SK-N-SH (cell line): ENCODE measurements at regions not wholly inside any gene's neighbourhood (a gene's known extent, or its start where the extent isn't known, plus 50 kb on each side); places are given as distances from the start of the nearest gene placed in this dataset.

Source experiments
- CTCF ChIA-PET: fragments of 300-600, 350-600 bp; formaldehyde crosslinking; extraction: SDS; loops from one replicate; lab custom pipeline; 2021; lab: Yijun Ruan, JAX
- POLR2A ChIA-PET: fragments of 350-600 bp; sonication (Branson Sonifier 250); formaldehyde crosslinking; extraction: SDS; loops from one replicate; lab custom pipeline; 2020; ENCODE audit warnings: antibody characterized with exemption, inconsistent platforms; lab: Yijun Ruan, JAX
- DNase-seq: peaks from one replicate; pipeline ENCODE4 v3.0.0; 2012
- H2AFZ ChIP-seq: fragments of 200-600 bp; sonication (generic); 2 replicates; pipeline ENCODE4 v1.8.1; 2016; ENCODE audit warnings: antibody characterized with exemption, mild to moderate bottlenecking, low read depth
- H3F3A ChIP-seq: fragments of 200-600 bp; sonication (generic); replicated peaks from 2 replicates; pipeline ENCODE3; 2016; ENCODE audit warnings: antibody characterized with exemption, mild to moderate bottlenecking; ENCODE audit not compliant: insufficient read depth
- H3K27ac ChIP-seq, 2 experiments: fragments of 200-500 bp in 1 of 2; fragments of 200-600 bp in 1 of 2; sonication (Bioruptor generic) in 1 of 2; sonication (generic), shearing (Covaris generic) in 1 of 2; 2 replicates each; pipeline versions ENCODE4 v1.5.1 to v1.6.1; 2014 to 2016; ENCODE audit warnings: low read depth in 2 of 2, inconsistent platforms in 1 of 2, low read length in 1 of 2, mild to moderate bottlenecking in 1 of 2, mixed read lengths in 1 of 2
- H3K27me3 ChIP-seq: fragments of 200-600 bp; sonication (generic), shearing (Covaris generic); 2 replicates; pipeline ENCODE4 v1.6.1; 2016; ENCODE audit warnings: mixed run types; ENCODE audit not compliant: insufficient read depth
- H3K36me3 ChIP-seq, 2 experiments: fragments of 200-500 bp in 1 of 2; fragments of 200-600 bp in 1 of 2; sonication (Bioruptor generic) in 1 of 2; sonication (generic) in 1 of 2; replicated peaks in 1 of 2; 2 replicates each; pipeline versions ENCODE3 to v1.5.1; 2014 to 2016; ENCODE audit warnings: low read length in 1 of 2, mild to moderate bottlenecking in 1 of 2; ENCODE audit not compliant: insufficient read depth in 2 of 2, control insufficient read depth in 1 of 2
- H3K4me1 ChIP-seq, 2 experiments: fragments of 200-500 bp in 1 of 2; fragments of 200-600 bp in 1 of 2; sonication (Bioruptor generic) in 1 of 2; sonication (generic), shearing (Covaris generic) in 1 of 2; 2 replicates each; pipeline versions ENCODE4 v1.5.1 to v1.6.1; 2014 to 2016; ENCODE audit warnings: low read depth in 1 of 2, low read length in 1 of 2, mixed run types in 1 of 2; ENCODE audit not compliant: insufficient read depth in 2 of 2, control insufficient read depth in 1 of 2
- H3K4me2 ChIP-seq: fragments of 200-600 bp; sonication (generic), shearing (Covaris generic); 2 replicates; pipeline ENCODE4 v1.6.1; 2017; ENCODE audit warnings: mixed run types
- H3K4me3 ChIP-seq, 2 experiments: fragments of 200-500 bp in 1 of 2; fragments of 200-600 bp in 1 of 2; sonication (Bioruptor generic) in 1 of 2; sonication (generic), shearing (Covaris generic) in 1 of 2; 2 replicates each; pipeline versions ENCODE4 v1.5.1 to v1.8.1; 2014 to 2016; ENCODE audit warnings: low read depth in 2 of 2, inconsistent platforms in 1 of 2, low read length in 1 of 2, mild to moderate bottlenecking in 1 of 2, mixed read lengths in 1 of 2, moderate library complexity in 1 of 2
- H3K79me2 ChIP-seq: fragments of 200-600 bp; sonication (generic); 2 replicates; pipeline ENCODE4 v1.8.1; 2017; ENCODE audit warnings: mild to moderate bottlenecking; ENCODE audit not compliant: insufficient read depth
- H3K9ac ChIP-seq: fragments of 200-600 bp; sonication (generic); 2 replicates; pipeline ENCODE4 v1.6.1; 2017; ENCODE audit warnings: mixed run types
- H3K9me2 ChIP-seq: fragments of 200-600 bp; sonication (generic); 2 replicates; pipeline ENCODE4 v1.6.1; 2017; ENCODE audit warnings: mixed run types
- H3K9me3 ChIP-seq: fragments of 200-600 bp; sonication (generic); 2 replicates; pipeline ENCODE4 v1.6.1; 2017; ENCODE audit warnings: mixed run types, mild to moderate bottlenecking, moderate library complexity
- H4K20me1 ChIP-seq: fragments of 200-600 bp; sonication (generic); 2 replicates; pipeline ENCODE4 v1.6.1; 2017; ENCODE audit warnings: mild to moderate bottlenecking, mixed run types; ENCODE audit not compliant: insufficient read depth
- CHD2 ChIP-seq: fragments of 150-350 bp; IDR thresholded peaks from 2 replicates; pipeline ENCODE4 v1.6.1; 2018; ENCODE audit warnings: low read length; ENCODE audit not compliant: partially characterized antibody
- ELF1 ChIP-seq: IDR thresholded peaks from 2 replicates; pipeline ENCODE4 v1.4.0; 2012
- EP300 ChIP-seq, 2 experiments: IDR thresholded peaks; 2 replicates each; pipeline versions ENCODE4 v1.4.0 to v1.6.1; 2012; ENCODE audit warnings: borderline replicate concordance in 1 of 2, low read depth in 1 of 2, low read length in 1 of 2
- FOSL2 ChIP-seq: IDR thresholded peaks from 2 replicates; pipeline ENCODE4 v1.4.0; 2012; ENCODE audit warnings: low read depth, mild to moderate bottlenecking, moderate library complexity, borderline replicate concordance
- FOXM1 ChIP-seq: IDR thresholded peaks from 2 replicates; pipeline ENCODE4 v1.4.0; 2012; ENCODE audit warnings: low read depth, mild to moderate bottlenecking
- JUND ChIP-seq: IDR thresholded peaks from 2 replicates; pipeline ENCODE4 v1.4.0; 2012
- MEF2A ChIP-seq: IDR thresholded peaks from 2 replicates; pipeline ENCODE4 v1.4.0; 2012; ENCODE audit warnings: low read depth, borderline replicate concordance
- MXI1 ChIP-seq: IDR thresholded peaks from 2 replicates; pipeline ENCODE4 v1.6.1; 2012; ENCODE audit warnings: mild to moderate bottlenecking, low read depth, low read length, improper control_type of control experiment
- RAD21 ChIP-seq: IDR thresholded peaks from 2 replicates; pipeline ENCODE4 v1.6.1; 2012; ENCODE audit warnings: mild to moderate bottlenecking, low read length
- RFX5 ChIP-seq: IDR thresholded peaks from 2 replicates; pipeline ENCODE4 v1.6.1; 2012; ENCODE audit warnings: mild to moderate bottlenecking, improper control_type of control experiment, low read length
- RXRA ChIP-seq: IDR thresholded peaks from 2 replicates; pipeline ENCODE4 v1.4.0; 2012; ENCODE audit warnings: low read depth, mild to moderate bottlenecking, borderline replicate concordance
- SIN3A ChIP-seq: IDR thresholded peaks from 2 replicates; pipeline ENCODE4 v1.6.1; 2012; ENCODE audit warnings: low read depth, mild to moderate bottlenecking, low read length, moderate library complexity, borderline replicate concordance
- TCF12 ChIP-seq: IDR thresholded peaks from 2 replicates; pipeline ENCODE4 v1.4.0; 2012
- YY1 ChIP-seq: IDR thresholded peaks from 2 replicates; pipeline ENCODE4 v1.4.0; 2012; ENCODE audit warnings: low read depth, mild to moderate bottlenecking
- WGBS: methylation state at CpG from one replicate; pipeline ENCODE4 v1.1.6; 2017; ENCODE audit warnings: low lambda C conversion rate; 5-methylcytosine and 5-hydroxymethylcytosine counted together
- TF ChIP-seq, protein P1 (sequence below): fragments of 150-350 bp; IDR thresholded peaks from 2 replicates; pipeline ENCODE4 v1.6.1; 2016; ENCODE audit warnings: mild to moderate bottlenecking, low read depth, low read length
- TF ChIP-seq, protein P2 (sequence below): fragments of 200-600 bp; sonication (generic); IDR thresholded peaks from 2 replicates; pipeline ENCODE4 v1.6.1; 2017; ENCODE audit warnings: antibody characterized with exemption, mild to moderate bottlenecking, moderate library complexity

DNA sequence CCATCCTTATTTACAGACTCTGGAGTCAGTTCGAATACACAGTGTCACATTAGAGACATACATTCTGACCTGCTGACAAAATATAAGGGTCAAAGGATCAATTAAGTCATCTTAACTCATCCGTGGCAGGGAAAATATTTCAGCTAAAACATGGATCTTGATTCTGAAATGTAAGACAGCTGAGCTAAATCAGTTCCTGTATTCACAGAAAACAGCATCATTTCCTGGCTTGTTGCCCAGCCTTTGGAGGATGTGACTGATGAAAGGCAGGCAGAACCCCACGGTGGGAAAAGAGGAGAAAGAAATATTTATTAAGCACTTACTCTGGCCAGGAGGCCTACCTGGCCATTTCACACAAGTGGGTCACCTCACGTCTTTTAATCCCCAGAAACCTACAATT, 101.9 kb downstream of the GAS2L3 start (continued):
- TF ChIP-seq CHD2 = no peak
- TF ChIP-seq YY1 = no peak
- no peak for TF ChIP-seq SIN3A

DNA sequence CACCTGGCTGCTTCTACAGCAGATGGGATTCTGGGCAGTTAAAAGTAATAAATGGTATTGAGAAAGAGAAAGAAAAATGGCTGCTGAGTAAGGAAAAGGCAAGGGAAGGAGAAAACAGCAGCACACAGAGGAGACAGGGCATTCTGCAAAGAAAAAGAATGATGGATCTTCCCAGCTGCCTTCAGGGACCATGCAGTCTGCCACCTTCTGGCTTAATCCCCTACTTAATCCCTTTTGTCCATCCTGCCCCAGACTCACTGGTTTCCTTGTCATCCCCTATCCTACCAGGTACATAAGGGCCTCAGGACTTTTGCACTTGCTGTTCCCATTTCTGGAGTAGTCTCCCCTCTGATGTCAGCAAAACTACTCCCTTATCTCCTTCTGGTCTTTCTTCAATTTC, 107.6 kb downstream of the GAS2L3 start:
- no peak overlapping the region for H3K9ac ChIP-seq
- ChIA-PET POLR2A (no interaction called here), CTCF (interaction anchor here (3.6 kb wide), 1 partner anchor 8 kb away, joined by 18 read pairs; no protein-coding TSS in a partner anchor)
- H3K9me3 ChIP-seq = no peaks in the 10 kb centered on the region; the same call in 1 of the 2 replicates
- no peak for DNase-seq
- no peaks in the 10 kb centered on the region for H3K79me2 ChIP-seq
- H3K4me3 ChIP-seq = no peak overlapping the region
- H3K4me1 ChIP-seq = no peaks in the 10 kb centered on the region
- TF ChIP-seq EP300 (IDR thresholded peaks at IDR 0.05; ENCODE audit: borderline replicate concordance in 1 of 2, low read depth in 1 of 2, low read length in 1 of 2) (no peak), RXRA (no peak), SIN3A (no peak), MXI1 (no peak), RFX5 (no peak), FOSL2 (no peak), JUND (no peak), ELF1 (no peak), TCF12 (no peak)
- TF ChIP-seq, protein P1, sequence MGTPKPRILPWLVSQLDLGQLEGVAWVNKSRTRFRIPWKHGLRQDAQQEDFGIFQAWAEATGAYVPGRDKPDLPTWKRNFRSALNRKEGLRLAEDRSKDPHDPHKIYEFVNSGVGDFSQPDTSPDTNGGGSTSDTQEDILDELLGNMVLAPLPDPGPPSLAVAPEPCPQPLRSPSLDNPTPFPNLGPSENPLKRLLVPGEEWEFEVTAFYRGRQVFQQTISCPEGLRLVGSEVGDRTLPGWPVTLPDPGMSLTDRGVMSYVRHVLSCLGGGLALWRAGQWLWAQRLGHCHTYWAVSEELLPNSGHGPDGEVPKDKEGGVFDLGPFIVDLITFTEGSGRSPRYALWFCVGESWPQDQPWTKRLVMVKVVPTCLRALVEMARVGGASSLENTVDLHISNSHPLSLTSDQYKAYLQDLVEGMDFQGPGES = no peak
- H3K36me3 ChIP-seq = no peaks in the 10 kb centered on the region
- no peak overlapping the region for H2AFZ ChIP-seq
- H3F3A ChIP-seq = no peaks in the 10 kb centered on the region
- no peaks in the 10 kb centered on the region for H3K9me2 ChIP-seq
- no peak overlapping the region for H3K4me2 ChIP-seq
- H4K20me1 ChIP-seq = no peaks in the 10 kb centered on the region
- H3K27me3 ChIP-seq = no peaks in the 10 kb centered on the region
- no peak overlapping the region for H3K27ac ChIP-seq

DNA sequence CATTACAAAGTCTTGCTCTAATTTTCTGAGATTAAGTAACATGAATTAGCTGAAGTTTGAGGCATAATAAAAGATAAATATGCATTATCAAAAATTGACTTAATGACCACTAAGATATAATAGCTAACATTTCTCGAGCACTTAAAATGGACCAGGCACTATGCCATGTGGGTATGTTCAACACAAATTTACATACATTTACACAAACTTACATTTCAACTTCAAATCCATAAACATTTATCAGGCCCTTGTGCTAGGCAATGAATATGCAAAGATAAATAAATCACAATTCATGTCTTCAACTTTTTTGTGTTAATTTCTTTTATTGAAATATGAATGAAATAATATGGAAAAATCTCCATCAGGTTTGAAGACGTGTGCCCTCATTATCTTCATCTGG, 108.7 kb downstream of the GAS2L3 start:
- H3K9me2 ChIP-seq = no peaks in the 10 kb centered on the region
- ChIA-PET CTCF (interaction anchor here (1.3 to 3.6 kb wide), 2 partner anchors 9 to 51 kb away, joined by 3 to 18 read pairs; no protein-coding TSS in a partner anchor), POLR2A (no interaction called here)
- no peaks in the 10 kb centered on the region for H3F3A ChIP-seq
- WGBS = 37% methylated on average over 2 of the region's 2 CpGs
- no peaks in the 10 kb centered on the region for H3K4me1 ChIP-seq
- no peaks in the 10 kb centered on the region for H3K36me3 ChIP-seq
- no peaks in the 10 kb centered on the region for H4K20me1 ChIP-seq
- H3K4me2 ChIP-seq = no peak overlapping the region
- no peak overlapping the region for H3K27ac ChIP-seq
- H2AFZ ChIP-seq = no peak overlapping the region
- DNase-seq = no peak
- TF ChIP-seq, protein P2, sequence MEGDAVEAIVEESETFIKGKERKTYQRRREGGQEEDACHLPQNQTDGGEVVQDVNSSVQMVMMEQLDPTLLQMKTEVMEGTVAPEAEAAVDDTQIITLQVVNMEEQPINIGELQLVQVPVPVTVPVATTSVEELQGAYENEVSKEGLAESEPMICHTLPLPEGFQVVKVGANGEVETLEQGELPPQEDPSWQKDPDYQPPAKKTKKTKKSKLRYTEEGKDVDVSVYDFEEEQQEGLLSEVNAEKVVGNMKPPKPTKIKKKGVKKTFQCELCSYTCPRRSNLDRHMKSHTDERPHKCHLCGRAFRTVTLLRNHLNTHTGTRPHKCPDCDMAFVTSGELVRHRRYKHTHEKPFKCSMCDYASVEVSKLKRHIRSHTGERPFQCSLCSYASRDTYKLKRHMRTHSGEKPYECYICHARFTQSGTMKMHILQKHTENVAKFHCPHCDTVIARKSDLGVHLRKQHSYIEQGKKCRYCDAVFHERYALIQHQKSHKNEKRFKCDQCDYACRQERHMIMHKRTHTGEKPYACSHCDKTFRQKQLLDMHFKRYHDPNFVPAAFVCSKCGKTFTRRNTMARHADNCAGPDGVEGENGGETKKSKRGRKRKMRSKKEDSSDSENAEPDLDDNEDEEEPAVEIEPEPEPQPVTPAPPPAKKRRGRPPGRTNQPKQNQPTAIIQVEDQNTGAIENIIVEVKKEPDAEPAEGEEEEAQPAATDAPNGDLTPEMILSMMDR = no peak
- TF ChIP-seq RAD21 (no peak), MEF2A (no peak), FOXM1 (no peak)
- H3K27me3 ChIP-seq = no peaks in the 10 kb centered on the region
- no peak overlapping the region for H3K4me3 ChIP-seq
- no peaks in the 10 kb centered on the region; the same call in 1 of the 2 replicates for H3K9me3 ChIP-seq
- no peaks in the 10 kb centered on the region for H3K79me2 ChIP-seq
- no peak overlapping the region for H3K9ac ChIP-seq
